OCI-M2 (cell line): ENCODE measurements at regions not wholly inside any gene's neighbourhood (a gene's known extent, or its start where the extent isn't known, plus 50 kb on each side); places are given as distances from the start of the nearest gene placed in this dataset.

Experiments
- DNase-seq: peaks from one replicate; lab custom pipeline; 2025; ENCODE audit not compliant: unreplicated experiment; lab: John Stamatoyannopoulos, UW

- no peak for DNase-seq
Measured at GRCh38 chr11:25860677-25861450, 471.1 kb upstream of the ANO3 start.

GRCh38 chr11:25862159-25862558 lies 469.8 kb upstream of the ANO3 start:
- DNase-seq, result no peak

DNA sequence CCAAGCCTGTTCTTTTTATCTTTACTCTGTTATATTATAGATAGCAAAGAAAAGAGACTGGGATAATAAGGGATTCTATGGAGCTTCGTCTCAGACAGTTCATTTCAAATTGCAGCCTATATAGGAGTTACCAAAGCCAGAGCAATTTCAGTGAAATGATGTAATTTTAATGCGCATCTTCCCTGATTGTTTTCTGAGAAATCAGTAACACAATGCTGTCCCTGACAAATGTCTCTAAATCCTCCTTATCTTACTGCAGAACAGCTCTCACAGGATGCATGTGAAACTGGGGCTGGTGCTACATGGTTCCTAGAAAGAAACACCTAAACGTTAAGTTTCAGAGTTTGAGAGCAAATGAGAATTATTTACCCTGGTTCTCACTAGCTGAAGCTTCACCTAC lies 467.9 kb upstream of the ANO3 start:
- no peak for DNase-seq

- DNase-seq, result no peak
Measured at GRCh38 chr11:25876456-25876965, 455.4 kb upstream of the ANO3 start.

DNA sequence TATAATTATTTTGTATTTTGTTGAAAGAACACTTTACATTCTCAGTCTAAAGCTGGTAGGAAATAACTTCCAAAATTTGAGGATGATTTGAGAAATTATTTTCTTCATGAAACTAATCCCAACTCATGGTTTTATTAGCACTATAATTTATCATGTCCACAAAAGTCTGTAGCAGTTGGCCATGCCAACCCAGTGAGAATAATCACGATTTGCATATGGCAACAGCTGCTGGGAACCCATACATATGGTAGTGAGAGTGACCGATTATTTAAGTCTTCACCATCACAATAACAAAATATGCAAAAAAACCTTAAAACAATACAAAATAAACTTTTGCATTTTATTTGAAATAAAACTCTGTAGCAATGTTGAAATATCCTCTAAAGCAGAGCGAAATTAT lies 445.9 kb upstream of the ANO3 start:
- no peak for DNase-seq

DNA sequence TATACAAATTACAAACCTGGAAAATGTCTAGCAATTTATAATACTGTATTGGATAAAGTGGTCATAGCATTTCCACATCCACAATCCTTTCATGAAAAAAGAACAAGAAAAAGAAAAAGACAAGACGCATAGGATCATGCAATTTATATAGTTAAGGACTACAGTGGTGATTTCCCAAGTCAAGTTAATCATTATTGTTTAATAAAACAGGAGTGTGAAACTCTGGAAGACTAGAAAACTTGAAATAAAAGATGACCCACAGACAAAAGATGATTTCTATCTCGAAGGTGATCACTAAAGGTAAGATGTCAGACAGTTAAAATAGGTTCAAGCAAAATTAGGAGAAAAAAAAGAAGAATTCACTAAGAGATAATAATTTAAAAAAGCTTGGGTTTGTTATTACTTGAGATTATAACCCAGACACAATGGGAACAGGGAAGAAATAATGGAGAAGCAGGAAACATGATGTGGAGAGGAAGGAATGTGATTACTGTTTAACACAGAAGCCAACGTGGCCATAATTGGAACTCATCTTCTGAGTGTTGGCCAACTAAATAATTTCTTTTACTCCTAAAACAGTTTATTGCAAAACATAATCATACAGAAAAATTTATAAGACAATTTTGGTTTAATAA lies 441.2 kb upstream of the ANO3 start:
- no peak for DNase-seq

DNA sequence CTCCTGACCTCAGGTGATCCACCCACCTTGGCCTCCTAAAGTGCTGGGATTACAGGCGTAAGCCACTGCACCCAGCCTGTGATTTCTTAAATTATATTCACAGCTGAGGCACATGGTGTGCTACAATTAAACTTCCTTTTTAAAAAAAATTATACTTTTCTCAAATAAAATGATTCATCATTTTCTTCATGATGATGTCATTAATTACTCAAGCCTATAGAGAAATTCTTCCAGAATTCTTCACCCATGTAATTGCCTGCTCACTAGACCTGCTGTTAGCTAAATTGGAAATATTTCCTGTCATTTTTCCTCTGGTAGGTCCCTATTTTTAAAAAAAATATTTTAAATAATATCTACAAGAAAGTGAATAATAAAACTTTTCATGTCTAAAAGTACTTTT lies 440.0 kb upstream of the ANO3 start:
- DNase-seq, result no peak

DNA sequence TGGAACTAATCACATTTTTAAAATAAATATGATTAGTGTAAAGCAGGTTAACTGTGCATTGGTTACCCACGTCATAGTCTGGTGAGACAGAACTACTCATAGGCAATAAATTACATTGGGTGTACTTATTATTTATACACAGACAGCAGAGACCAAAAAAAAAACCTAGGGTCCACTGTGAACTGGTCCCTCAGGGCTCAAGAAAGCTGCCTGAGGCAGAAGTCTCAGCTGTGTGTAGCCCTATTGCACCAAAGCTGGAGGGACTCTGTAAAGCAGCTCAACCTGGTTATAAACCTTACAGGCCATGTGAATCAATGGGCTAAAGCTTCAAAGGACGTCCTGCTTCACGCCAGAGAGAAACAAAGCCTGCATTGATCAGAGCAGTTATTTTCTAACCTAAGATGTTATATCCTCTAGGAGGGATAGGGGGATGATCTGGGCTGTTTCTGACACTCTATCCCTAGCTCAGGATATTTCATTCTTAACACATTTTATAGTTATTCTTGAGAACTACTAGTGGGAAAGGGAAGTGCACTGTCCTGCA lies 432.2 kb upstream of the ANO3 start:
- DNase-seq, result no peak

DNA sequence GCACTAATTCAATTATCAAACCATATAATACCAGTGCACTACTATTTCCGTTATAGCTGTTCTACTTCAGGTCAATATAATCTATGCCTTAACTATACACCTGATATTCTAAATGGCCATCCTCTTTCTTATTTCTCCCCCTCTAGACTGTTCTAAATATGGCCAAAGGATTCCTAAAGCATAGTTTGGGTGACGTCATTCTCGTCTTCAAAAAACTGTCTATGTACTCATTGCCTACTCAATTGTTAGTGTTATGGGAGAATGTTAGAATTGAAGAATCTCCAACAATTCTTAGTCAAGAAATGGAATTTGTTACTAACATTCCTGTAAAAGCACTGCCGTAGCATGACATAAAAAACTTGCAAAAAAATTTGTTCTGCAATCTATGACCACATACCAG lies 431.1 kb upstream of the ANO3 start:
- no peak for DNase-seq

GRCh38 chr11:25901415-25901814 lies 430.5 kb upstream of the ANO3 start:
- DNase-seq, result no peak

- DNase-seq, result no peak
Measured at GRCh38 chr11:25902476-25902875, 429.5 kb upstream of the ANO3 start.

GRCh38 chr11:25908726-25909125 lies 423.2 kb upstream of the ANO3 start:
- no peak for DNase-seq

- no peak for DNase-seq
Measured at GRCh38 chr11:25910086-25910485, 421.8 kb upstream of the ANO3 start.

- DNase-seq, result no peak
Measured at GRCh38 chr11:25920356-25920755, 411.6 kb upstream of the ANO3 start.

DNA sequence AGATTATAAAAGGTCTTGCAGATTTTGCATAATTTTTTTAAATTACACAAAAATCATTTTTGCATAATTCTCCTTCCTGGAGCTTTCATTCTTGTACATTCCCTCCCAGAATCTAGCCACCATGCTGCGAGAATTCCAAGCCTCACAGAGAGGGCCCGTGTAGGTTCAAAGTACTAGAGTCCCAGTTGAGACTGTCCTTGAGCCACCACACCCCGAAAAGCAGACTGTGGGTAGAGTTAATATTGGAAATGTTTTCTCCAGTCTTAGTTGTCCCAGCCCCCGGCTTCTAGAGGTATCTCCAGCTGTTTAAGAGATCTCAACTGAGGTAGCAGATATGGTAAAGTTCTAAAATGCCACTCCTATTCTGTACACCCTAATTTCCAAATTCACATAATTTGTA lies 407.3 kb upstream of the ANO3 start:
- no peak for DNase-seq

DNA sequence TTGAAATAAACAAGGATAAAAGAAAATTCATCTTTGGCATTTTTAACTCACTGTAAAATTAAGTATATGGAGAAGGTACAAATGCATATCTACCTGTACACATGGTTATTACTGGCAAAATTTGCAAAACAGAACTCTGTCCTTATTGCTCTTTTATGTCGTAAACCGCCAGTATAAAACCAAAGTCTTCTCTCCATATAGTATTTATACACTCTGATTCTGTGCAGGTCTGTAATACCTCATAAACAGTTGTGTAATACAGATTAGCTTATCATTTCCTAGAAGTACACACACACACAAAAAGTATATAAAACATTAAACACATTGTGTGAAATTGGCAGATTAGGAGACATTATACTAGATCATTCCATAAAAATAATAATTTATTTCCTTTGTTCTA lies 406.6 kb upstream of the ANO3 start:
- no peak for DNase-seq

DNA sequence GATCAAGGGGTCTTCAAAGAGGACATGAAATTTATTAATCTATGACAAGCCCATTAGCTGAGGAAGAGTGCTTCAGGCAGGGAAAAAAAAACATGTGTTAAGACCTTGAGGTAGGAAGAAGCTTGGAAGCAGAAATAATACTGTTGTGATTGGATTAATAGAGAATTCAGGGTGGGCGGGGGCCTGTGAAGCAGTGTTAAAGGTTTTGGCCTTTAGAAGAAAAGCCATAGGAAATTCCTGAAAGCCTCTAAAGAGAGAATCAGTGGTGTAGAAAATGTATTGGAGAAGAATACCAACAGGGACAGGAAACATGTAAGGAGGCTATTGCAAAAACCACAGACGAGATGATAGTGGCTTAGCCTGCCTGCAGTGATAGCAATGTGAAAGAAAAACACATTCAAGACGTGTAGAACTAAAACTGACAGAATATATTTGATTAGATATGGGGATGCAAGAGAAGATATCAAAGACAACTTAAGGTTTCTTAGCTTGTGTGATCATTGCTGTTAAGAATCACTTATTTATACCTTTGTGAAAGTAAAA lies 404.4 kb upstream of the ANO3 start:
- DNase-seq, result no peak

DNA sequence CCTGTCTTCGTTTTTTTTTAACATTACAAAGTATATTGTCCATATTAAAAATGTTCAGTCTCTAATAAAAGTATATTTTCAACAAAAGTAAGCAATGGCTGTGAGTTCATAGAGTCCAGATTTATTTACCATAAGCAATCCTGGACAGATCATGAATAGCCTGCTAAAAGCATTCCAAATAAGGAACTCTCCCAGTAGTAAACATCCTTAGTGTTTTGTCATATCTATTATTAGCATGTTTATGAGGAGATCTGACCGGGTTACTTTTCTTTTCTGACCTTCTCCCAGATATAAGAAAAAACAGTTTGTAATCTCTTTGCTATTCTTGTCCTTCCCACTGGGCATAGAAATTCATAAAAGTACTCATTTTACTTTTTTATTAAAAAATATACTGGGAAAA lies 403.9 kb upstream of the ANO3 start:
- DNase-seq, result no peak

- no peak for DNase-seq
Measured at GRCh38 chr11:25938952-25939351, 393.0 kb upstream of the ANO3 start.

DNA sequence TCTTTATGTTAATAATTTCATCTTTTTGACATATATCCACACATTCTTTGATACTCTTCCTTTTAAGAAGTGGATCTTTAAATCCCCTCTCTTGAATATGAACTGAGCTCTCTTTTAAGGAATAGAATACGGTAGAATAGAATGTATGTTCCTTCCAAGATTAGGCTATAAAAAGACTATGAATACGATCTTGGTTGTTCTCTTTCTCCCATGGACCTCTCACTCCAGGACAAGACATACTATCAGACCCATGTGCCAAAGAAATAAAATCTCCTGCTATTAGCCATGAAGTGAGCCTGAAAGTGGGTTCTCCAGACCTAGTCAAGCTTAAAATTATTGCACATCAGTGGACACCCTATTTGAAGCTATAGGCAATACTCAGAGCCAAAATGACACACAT lies 392.2 kb upstream of the ANO3 start:
- DNase-seq, result no peak

- no peak for DNase-seq
Measured at GRCh38 chr11:25941353-25941752, 390.6 kb upstream of the ANO3 start.

GRCh38 chr11:25943031-25943430 lies 388.9 kb upstream of the ANO3 start:
- no peak for DNase-seq
